GM21825 (cell line): ENCODE measurements at regions not wholly inside any gene's neighbourhood (a gene's known extent, or its start where the extent isn't known, plus 50 kb on each side); places are given as distances from the start of the nearest gene placed in this dataset.

Source experiments
- ATAC-seq: cut with Tn5 transposase; IDR thresholded peaks from one replicate; pipeline ENCODE4 v1.9.1; 2021; ENCODE audit warnings: mild to moderate bottlenecking, moderate library complexity; ENCODE audit not compliant: unreplicated experiment

DNA sequence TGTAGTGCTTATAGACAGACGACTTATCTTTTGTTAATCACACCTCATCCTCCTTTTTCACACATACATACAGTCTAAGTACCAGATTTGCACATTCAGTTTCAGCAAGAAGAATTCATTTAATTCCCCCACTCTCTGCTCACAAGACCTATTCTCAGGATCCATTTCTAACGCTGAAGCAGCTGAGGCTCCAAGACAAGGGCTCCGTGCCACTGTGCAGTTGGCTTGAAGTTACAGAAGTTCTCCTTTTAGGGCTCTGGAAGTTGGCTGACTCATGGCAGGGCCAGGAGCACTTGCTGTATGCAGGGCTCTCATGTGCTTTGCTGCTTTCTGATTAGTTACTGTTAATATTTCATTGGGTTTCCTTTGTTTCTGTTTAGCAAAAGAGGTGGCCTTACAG, 1566.9 kb upstream of the TMEM132C start:
- ATAC-seq: no peak

GRCh38 chr12:126704609-126705008, 1562.4 kb upstream of the TMEM132C start:
- no peak for ATAC-seq

DNA sequence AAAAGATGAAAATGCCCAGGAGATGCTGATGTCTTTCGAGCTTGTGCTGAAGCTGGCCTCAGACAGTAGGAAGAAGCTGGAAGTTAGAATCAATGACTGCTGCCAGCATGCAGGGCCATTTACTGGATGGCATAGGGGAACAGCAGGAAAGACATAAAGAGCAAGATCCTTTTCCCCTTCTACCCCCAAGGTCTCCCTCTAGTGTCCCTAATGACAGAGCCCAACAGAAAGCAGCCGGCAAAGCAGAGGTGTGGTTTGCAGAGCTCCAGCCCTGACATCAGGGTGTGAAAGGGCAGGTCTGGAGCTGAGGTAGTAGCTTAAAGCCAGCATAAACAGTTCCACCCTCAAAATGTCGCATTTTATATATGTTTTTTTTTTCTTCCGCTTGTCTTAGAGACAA, 1560.7 kb upstream of the TMEM132C start:
- ATAC-seq: no peak

GRCh38 chr12:126708492-126708896, 1558.5 kb upstream of the TMEM132C start:
- no peak for ATAC-seq

DNA sequence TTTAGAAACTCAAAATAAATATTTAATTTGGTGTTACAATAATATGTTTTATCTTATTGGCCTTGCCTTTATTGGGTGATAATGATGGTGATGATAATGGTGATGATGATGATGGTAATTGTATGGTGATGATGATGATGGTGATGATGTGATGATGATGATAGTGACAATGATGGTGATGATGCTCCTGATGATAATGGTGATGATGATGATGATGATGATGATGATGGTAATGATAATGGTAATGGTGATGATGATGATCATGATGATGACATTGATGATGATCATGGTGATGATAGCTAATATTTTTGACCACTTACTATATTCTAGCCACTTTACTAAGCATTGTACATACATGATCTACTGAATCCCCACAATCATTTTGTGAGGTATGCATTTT, 1548.6 kb upstream of the TMEM132C start:
- no peak for ATAC-seq

DNA sequence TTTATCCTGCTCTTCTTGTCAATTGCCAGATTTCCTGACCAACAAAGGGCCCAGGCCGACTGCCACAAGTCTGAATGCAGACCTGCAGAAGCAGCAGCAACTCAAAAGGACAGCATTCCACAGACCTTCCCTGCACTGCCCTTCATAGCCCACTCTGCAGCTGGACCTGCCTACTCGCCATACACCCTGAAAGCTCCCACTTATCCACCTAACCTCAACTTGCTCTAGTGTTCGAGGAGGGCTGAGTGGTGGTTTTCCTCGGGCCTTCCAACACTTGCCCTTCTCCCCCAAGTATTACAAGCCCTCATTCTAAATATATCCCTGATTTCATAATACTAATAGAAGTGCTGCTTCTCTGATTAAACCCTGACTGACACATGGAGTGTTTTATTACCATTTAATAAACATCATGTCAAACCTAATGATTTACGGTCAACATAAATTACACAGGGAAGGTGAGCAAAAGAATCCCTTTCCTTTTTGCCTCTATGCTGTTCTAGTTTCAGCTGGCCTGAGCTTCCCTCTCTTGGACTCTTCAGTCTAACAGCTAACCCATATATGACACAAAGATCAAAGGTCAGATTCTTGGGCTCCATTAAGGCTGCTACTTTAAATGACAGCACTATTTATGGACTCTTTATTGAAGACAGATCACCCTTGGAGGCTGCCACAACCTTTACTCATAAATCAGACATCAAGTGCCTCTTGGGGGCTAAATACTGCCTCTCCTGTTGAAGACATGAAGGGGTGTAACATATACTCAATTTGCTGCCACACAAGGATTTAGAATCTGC, 1546.9 kb upstream of the TMEM132C start:
- ATAC-seq: no peak

- no peak for ATAC-seq
These were observed 1540.3 kb upstream of the TMEM132C start for GRCh38 chr12:126726481-126727217.

GRCh38 chr12:126727218-126728075, 1539.5 kb upstream of the TMEM132C start:
- no peak for ATAC-seq

GRCh38 chr12:126734296-126734695, 1532.7 kb upstream of the TMEM132C start:
- ATAC-seq: no peak

- no peak for ATAC-seq
These were observed 1532.3 kb upstream of the TMEM132C start for GRCh38 chr12:126734710-126735109.

- no peak for ATAC-seq
These were observed 1525.3 kb upstream of the TMEM132C start for GRCh38 chr12:126741536-126742240.

GRCh38 chr12:126742241-126742641, 1524.7 kb upstream of the TMEM132C start:
- no peak for ATAC-seq

DNA sequence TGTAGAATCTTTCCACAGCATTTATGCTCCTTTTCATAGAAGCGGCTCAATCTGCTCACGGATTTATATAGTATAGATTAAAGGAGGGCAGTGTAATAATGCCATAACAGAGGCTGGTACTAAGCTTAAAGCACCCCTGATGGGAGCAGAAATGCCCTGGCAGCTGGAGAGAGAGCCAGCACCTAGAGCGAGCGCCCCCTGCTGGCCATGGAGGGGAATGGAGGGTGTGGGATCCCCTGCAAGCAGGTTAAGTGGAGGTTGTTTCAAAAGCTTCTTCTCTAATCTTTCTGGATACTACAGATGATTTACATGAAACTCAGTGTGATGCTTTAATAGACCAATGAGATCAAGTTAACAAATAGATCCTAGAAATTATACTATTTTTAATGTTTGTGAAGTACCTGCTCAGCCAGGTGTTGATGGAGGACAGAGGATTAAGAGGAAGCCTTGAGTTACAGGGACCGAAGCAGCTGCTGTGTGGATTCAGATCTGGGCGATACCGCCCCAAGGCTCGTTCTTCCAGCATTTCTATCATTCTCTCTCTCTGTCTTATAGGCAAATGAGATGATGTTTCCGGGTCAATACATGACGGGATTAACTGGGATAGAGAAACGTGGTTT, 1519.3 kb upstream of the TMEM132C start:
- ATAC-seq: no peak

DNA sequence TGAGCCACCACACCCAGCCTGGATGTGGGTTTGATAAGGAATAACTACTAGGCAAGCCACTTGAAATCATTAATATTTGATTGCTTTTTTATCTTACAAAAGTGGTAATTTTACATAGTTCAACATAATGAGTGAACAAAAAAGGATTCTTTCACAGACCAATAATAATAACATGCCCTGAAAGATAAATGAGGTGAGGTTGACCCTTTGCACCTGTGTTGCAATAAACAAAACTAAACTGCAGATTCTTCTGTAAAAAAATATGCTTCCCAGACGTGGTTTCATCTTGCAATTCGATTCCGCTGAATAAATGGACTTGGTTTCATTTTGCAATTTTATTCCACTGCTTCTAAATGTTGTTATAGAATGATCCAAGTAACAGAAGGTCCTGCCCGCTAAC, 1514.9 kb upstream of the TMEM132C start:
- ATAC-seq: no peak

DNA sequence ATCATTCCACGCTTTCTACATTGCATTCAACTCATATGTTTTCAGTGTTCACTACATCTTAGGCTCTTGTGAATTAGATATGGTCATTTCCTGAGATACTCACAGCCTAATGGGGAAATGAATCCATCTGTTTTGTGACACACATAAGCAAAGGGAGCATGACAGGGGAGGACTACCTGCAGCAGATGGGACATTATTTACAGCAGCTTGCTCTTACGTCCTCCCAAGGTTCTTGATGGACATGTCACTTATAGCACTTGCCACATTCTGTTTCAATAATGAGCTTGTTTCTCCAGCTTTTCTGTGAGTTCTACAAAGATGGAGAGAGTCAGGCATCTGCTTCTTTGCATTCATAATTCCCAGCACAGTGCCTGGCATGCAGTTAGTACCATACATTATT, 1509.6 kb upstream of the TMEM132C start:
- no peak for ATAC-seq

DNA sequence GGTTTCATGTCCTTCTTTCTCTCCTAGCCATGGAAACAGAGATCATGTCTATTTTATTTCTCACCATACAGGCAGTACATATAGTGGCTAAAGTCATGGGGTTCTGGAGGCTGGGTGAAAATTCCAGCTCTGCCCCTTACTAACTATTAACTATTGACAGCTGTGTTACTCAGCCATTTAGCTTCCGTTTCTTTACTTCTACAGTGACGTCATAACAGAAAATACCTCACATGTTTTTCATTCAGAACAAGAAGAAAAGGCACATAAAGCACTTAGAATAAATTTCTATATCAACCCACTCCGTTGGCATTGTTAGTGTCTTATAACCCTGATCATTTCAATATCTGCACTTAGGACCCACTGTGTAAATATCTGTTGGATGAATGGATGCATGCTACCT, 1506.9 kb upstream of the TMEM132C start:
- no peak for ATAC-seq

DNA sequence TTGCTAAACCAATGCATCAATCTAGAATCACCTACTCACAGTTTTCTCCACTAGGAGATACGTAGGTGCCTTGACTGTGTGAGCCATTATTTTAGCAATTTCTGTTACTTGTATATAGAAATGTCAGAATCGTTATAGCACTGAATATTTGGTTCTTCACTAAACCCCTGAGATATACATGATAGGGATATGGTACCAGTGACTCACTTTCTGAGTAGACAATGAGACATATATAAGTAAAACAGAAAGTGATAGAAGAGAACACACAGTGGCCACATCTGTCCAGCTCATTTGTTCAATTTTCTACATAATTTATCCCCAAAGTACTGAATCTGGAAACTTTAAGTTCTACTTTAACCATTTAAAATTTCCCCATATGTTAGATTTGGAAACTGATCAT, 1505.5 kb upstream of the TMEM132C start:
- ATAC-seq: no peak

DNA sequence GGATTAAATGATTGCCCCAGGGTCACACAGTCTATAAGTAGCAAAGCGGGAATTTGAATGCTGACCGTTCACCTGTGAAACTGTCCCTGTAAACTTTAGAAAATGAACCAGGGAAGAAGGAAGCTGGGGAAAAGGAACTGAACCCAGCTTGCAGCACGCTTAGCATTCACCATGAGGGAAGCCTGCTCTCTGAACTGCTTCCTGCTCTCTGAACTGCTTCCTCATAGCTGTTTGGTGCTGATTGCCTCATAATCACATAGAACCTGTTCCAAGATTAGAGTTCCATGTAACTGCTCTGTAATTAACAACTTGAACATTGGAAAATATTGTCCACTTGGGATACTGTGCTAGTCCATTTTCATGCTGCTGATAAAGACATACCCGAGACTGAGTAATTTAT, 1504.8 kb upstream of the TMEM132C start:
- ATAC-seq: no peak

DNA sequence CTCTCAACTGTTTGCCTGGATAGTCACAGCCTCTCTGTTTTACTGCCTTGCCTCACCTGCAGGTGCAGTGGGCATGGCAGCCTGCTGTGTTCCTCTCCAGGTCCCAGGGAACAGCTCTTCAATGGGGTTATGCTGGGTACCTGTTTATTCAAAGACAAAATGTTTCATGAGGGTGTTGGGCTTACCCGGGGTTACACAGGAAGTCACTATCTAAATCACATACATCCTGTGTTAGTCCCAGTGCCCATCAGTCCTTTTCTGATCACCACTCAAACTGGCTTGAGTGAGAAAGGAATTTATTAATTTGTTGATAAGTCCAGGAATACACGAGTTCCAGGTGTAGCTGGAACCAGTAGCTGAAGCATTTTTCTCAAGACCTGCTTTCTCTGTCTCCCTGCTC, 1503.6 kb upstream of the TMEM132C start:
- no peak for ATAC-seq

- no peak for ATAC-seq
These were observed 1499.6 kb upstream of the TMEM132C start for GRCh38 chr12:126767334-126767733.
